Gastroesophageal sphincter (tissue), 2 donors: ENCODE measurements at regions not wholly inside any gene's neighbourhood (a gene's known extent, or its start where the extent isn't known, plus 50 kb on each side); places are given as distances from the start of the nearest gene placed in this dataset.

ENCODE experiments used
- EP300 ChIP-seq: sonication (generic); formaldehyde crosslinking; IDR thresholded peaks from one replicate; pipeline ENCODE4 v1.6.1; 2017; ENCODE audit warnings: antibody characterized with exemption, mild to moderate bottlenecking
- POLR2A ChIP-seq, 2 donors: fragments of 450-650 bp; IDR thresholded peaks; one replicate each; pipeline ENCODE4 v1.6.1; 2017; ENCODE audit warnings: antibody characterized with exemption in 2 of 2, mild to moderate bottlenecking in 2 of 2, moderate library complexity in 1 of 2

DNA sequence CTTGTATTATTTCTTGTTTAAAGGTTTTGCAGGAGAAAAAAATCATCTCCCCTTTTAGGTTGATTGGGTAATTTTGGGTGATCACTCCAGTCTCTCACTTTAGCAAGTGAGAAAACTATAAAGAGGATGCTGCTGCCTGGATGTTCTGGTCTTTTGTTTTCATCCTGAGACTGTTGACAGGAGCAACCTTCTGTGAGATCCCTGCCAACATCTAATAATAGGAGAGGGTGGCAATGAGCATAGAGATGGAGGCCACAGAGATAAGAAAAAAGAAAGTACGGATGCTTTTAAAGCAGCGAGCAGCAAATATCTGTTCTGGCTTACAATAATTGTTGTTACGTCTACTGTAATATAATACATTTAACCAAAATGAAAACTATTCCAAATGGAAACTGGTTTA, 293.6 kb upstream of the MTNR1B start:
- TF ChIP-seq EP300 (no peak), POLR2A (IDR thresholded peaks at IDR 0.05) (no peak)
